Neutrophil (primary cell): ENCODE measurements at regions not wholly inside any gene's neighbourhood (a gene's known extent, or its start where the extent isn't known, plus 50 kb on each side); places are given as distances from the start of the nearest gene placed in this dataset.

Experiments
- H3K27ac ChIP-seq: fragments of 200-600 bp; sonication (generic); 2 replicates; pipeline ENCODE4 v1.5.1; 2016; ENCODE audit warnings: mild to moderate bottlenecking, moderate library complexity
- H3K27me3 ChIP-seq: fragments of 200-600 bp; sonication (generic); 2 replicates; pipeline ENCODE4 v1.6.0; 2016; ENCODE audit warnings: mild to moderate bottlenecking
- H3K36me3 ChIP-seq: fragments of 200-600 bp; sonication (generic); 2 replicates; pipeline ENCODE4 v1.5.1; 2017
- H3K4me1 ChIP-seq, 2 experiments: fragments of 200-600 bp in 1 of 2; sonication (generic) in 1 of 2; 1 replicate in 1 of 2; 2 replicates in 1 of 2; pipeline versions ENCODE4 v1.5.1 to v1.6.1; 2013 to 2016; ENCODE audit warnings: low read depth in 1 of 2, low read length in 1 of 2, mild to moderate bottlenecking in 1 of 2, moderate library complexity in 1 of 2; ENCODE audit not compliant: control insufficient read depth in 1 of 2, insufficient read depth in 1 of 2
- H3K4me3 ChIP-seq, 2 experiments: fragments of 200-600 bp in 1 of 2; sonication (generic) in 1 of 2; 1 replicate in 1 of 2; 2 replicates in 1 of 2; pipeline ENCODE4 v1.5.1; 2013 to 2016; ENCODE audit warnings: low read depth in 1 of 2, low read length in 1 of 2, mild to moderate bottlenecking in 1 of 2, moderate library complexity in 1 of 2
- H3K9me3 ChIP-seq: fragments of 200-600 bp; sonication (generic); 2 replicates; pipeline ENCODE4 v1.5.1; 2016
- CTCF ChIP-seq: fragments of 200-600 bp; sonication (generic); IDR thresholded peaks from 2 replicates; pipeline ENCODE4 v1.5.1; 2016; ENCODE audit warnings: antibody characterized with exemption

DNA sequence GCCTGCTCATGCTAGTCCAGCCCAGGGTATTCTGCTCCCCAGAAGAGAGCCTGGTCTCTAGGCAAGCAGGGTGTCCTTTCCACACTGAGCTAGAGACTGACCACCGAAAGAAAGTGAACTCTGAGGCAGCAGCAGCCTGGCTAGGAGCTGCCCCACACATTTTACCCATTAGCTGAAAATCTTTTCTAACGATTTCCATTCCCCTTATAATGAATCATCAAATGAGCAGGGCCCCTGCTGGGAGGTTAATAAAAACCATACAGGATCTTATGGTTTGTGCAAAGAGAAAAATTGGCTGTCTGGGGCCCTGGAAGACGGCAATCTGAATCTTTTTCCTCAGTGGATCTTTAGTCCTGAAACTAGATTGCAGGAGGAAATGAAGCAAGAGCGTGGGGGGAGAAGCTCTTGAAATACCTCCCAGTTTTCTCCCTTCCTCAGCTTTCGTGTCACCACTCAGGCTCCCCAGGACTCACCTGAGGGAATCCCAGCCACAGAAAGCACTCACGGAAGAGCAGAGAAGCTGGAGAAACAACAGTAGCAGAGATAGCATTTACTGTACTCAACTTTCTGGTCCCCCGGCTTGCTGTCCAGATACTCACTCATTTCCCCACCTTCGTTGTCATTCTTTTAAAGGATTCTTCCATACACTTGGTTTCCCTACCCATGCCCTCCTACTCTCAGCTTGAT is 74.7 kb upstream of the CD44 start:
- Histone ChIP-seq H3K36me3 (no peaks in the 10 kb centered on the region), H3K27me3 (no peaks in the 10 kb centered on the region), H3K4me1 (peaks cover 21 to 22% of the 10 kb centered on the region in 2 experiments), H3K4me3 (no peak overlapping the region), H3K27ac (no peak overlapping the region), H3K9me3 (no peaks in the 10 kb centered on the region)
- TF ChIP-seq CTCF, result no peak

GRCh38 chr11:35065566-35065965 is 73.4 kb upstream of the CD44 start:
- peaks cover 10 to 13% of the 10 kb centered on the region in 2 experiments for H3K4me1 ChIP-seq

DNA sequence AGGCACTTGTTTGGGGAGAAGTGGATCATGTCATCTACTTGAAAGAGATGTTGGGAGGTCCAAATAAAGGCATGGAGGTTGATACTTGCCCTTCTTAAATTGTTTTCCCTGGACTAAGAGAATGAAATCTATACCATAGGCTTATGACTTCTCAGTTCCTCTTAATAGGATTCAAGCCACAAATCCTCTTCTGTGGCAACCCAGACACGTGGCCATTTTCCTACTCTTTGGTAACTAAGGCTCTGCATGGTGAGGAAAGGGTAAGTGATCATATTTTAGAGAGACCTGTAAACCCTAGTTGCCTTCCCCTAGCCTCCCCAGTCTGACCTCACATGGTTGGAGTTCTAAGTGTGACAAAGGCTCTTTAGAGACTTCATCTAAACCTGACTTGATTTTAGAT is 72.9 kb upstream of the CD44 start:
- no peak overlapping the region for H3K4me3 ChIP-seq
- H3K9me3 ChIP-seq, result no peaks in the 10 kb centered on the region
- H3K27ac ChIP-seq, result no peak overlapping the region
- H3K4me1 ChIP-seq, result peaks cover 10 to 13% of the 10 kb centered on the region in 2 experiments
- H3K36me3 ChIP-seq, result no peaks in the 10 kb centered on the region
- TF ChIP-seq CTCF, result no peak
- no peaks in the 10 kb centered on the region for H3K27me3 ChIP-seq

More at GRCh38 chr11:35065566-35065965, 73.4 kb upstream of the CD44 start:
- TF ChIP-seq CTCF, result no peak
- H3K27me3 ChIP-seq, result no peaks in the 10 kb centered on the region
- no peak overlapping the region for H3K27ac ChIP-seq
- no peak overlapping the region for H3K4me3 ChIP-seq
- H3K36me3 ChIP-seq, result no peaks in the 10 kb centered on the region
- H3K9me3 ChIP-seq, result no peaks in the 10 kb centered on the region

DNA sequence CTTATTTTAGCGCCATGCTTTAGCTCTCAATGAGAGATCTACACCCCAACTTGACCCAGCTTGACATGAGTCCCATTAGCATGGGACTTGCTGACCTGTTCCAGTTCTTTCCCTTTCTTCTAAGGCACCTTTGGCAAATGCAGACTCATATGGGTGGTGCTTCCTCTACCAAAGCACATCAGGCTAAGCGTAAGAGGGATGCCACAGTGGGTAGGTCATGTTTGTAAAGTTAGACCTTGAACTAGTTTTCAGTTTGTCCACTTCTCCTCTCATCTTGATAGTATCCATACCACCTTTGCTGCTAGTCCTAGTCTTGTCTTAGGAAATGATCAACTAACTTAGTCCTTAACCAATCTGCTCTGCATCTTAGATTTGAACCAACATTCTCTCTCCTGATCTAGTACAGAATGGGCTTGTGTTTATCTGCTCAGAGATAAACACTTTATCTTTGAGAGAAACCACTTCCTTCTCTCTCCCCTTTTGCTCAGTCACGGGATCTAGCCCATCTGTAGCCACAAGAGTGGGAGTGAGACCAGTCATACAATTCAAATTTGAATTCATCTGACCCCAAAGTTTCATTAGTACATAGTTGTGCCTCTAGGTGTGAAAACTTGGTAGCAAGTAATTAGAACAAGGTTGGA is 72.1 kb upstream of the CD44 start:
- Histone ChIP-seq H3K27me3 (no peaks in the 10 kb centered on the region), H3K4me3 (no peak overlapping the region), H3K36me3 (no peaks in the 10 kb centered on the region), H3K9me3 (no peaks in the 10 kb centered on the region), H3K27ac (no peak overlapping the region), H3K4me1 (peaks cover 10 to 13% of the 10 kb centered on the region in 2 experiments)
- TF ChIP-seq CTCF, result no peak

- Histone ChIP-seq H3K27me3 (no peaks in the 10 kb centered on the region), H3K9me3 (no peaks in the 10 kb centered on the region), H3K4me1 (no peaks in the 10 kb centered on the region), H3K36me3 (no peaks in the 10 kb centered on the region), H3K4me3 (no peak overlapping the region), H3K27ac (no peak overlapping the region)
- TF ChIP-seq CTCF, result no peak
Measured at GRCh38 chr11:35071722-35072121, 67.2 kb upstream of the CD44 start.
